GM19351 (cell line): ENCODE measurements at regions not wholly inside any gene's neighbourhood (a gene's known extent, or its start where the extent isn't known, plus 50 kb on each side); places are given as distances from the start of the nearest gene placed in this dataset.

Source experiments
- ATAC-seq: cut with Tn5 transposase; IDR thresholded peaks from one replicate; pipeline ENCODE4 v1.9.1; 2021; ENCODE audit warnings: mild to moderate bottlenecking, moderate library complexity; ENCODE audit not compliant: unreplicated experiment

GRCh38 chrX:79645749-79646148 is 278.6 kb upstream of the ITM2A start:
- no peak for ATAC-seq

DNA sequence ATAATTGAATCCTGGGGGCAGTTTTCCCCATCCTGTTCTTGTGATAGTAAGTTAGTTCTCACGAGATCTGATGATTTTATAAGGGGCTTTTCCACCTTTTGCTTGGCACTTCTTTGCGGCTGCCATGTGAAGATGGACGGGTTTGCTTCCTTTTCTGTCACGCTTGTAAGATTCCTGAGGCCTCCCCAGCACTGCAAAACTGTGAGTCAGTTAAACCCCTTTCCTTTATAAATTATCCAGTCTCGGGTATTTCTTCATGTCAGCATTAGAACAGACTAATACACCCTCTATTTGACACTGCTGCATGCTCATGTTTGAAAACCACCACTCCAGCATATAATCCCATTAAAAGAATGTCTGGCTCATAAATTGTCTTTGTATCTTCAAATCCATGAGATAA is 264.4 kb upstream of the ITM2A start:
- ATAC-seq, result no peak

DNA sequence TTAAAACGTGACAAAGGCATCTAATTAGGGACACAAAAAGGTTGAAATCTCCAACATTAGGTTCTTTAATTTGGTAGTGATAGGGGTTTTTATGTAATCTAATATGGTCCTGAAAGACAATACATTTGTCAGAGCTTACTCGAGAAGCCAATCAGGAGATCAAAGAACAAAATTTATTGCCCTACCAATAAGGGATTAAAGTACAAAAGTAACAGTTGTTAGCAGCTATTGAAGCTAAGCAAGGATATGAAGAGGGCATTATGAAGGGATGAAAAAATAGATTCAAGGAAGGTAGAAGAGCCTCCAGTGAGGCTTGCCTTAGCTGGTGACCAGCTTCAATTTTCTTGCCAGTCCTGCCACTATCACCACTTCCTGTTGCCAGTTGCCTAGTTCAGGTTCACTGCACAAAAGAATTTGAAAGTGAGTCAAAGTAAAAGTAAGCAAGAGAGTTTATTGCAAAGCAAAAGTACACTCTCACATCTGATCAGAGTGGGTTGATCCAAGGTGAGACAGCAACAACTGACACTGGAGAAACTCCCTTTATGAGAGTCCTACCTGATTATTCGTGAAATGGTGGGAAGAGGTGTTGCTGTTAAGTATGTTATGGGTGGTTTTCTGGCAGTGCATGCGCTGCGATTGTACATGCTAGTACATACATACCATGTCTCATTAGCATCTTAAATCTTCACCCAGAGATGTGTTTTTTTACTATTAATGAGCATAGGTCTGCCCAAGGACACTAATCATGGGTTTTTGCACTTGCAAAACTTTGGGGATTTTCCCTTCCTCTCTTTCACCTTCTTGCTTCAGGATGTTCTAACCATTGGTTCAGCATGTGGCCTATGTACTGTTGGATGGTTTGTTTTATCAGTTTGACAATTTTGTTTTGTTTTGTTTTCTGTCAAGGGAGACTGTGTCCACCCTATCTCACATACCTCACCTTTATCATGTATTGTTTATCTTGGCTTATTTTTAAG is 263.2 kb upstream of the ITM2A start:
- peak; percentile 73 for ATAC-seq

DNA sequence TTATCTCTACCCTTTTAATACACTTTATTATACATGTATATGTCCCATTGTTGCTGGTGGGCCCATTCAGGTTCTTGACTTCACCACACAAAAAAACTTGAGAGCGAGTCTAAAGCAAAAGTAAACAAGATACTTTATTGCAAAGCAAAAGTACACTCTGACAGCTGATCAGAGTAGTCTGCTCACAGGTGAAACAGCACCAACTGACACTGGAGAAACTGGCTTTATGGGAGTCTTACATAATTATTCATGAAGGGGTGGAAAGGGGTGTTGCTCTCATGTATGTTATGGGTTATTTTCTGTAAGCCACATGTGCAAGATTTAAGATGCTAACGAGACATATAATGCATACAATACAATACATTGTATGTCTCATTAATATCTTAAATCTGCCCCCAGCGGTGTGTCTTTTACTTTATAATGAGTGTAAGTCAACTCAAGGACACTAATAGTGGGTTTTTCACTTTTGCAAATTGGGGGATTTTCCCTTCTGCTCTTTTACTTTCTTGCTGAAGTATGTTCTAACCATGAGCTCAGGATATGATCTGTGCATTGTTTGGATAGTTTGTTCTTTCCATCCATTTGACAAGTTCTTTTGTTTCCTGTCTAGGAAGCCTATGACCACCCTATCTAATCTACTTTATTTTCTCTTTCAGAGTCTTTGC is 256.1 kb upstream of the ITM2A start:
- peak; percentile 69 for ATAC-seq

- ATAC-seq, result no peak
These were observed 251.1 kb upstream of the ITM2A start for GRCh38 chrX:79618280-79618679.

DNA sequence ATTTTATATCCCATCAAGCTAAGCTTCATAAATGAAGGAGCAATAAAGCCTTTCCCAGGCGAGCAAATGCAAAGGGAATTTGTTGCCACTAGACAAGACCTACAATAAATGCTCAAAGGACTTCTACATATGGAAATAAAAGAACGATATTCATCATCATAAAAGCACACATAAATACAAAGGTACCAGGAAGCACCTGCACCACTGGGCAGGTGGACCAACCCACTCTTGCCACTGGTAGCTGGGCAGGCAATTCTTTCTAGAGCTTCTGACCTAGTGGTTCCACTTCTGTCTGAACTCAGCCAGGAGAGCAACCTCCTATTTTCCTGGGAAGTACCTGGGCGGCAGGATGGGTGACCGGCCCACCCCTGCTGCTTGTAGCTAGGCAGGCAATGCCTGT is 237.2 kb upstream of the ITM2A start:
- ATAC-seq, result no peak

- no peak for ATAC-seq
These were observed 234.4 kb upstream of the ITM2A start for GRCh38 chrX:79601341-79602131.

- ATAC-seq, result no peak
These were observed 225.1 kb upstream of the ITM2A start for GRCh38 chrX:79592259-79592658.

DNA sequence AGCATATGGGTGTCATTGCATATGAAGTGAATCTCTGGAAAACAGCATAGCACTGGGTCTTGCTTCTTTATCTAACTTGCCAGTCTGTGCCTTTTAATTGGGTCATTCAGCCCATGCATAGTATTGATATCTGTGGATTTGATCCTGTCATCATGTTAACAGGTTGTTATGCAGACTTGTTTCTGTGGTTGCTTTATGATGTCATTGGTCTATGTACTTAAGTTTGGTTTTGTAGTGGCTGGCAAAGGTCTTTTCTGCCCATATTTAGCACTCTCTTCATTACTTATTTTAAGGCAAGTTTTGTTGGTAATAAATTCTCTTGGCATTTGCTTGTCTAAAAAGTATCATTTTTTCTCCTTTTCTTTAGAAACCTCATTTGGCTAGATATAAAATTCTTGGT is 221.1 kb upstream of the ITM2A start:
- no peak for ATAC-seq

DNA sequence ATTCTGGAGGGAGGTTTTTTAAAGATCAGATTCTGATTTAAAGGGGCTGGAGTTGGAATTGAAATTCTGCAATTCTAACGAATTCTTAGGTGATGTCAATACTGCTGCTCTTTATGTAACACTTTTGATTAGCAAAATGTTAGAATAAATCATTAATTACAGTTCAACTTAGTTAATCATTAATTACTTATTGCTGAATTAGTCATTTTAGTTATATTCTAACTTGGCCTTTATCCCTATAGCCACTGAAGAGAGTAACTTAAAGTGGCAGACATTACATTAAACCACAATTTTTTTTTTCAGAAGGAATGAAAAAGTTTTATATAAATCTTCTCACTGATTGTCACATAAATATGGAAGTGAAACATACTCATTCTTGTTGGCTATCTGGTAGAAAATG is 206.6 kb upstream of the ITM2A start:
- no peak for ATAC-seq

- ATAC-seq, result no peak
These were observed 205.4 kb upstream of the ITM2A start for GRCh38 chrX:79572566-79572965.

GRCh38 chrX:79570524-79571240 is 203.5 kb upstream of the ITM2A start:
- ATAC-seq, result no peak

DNA sequence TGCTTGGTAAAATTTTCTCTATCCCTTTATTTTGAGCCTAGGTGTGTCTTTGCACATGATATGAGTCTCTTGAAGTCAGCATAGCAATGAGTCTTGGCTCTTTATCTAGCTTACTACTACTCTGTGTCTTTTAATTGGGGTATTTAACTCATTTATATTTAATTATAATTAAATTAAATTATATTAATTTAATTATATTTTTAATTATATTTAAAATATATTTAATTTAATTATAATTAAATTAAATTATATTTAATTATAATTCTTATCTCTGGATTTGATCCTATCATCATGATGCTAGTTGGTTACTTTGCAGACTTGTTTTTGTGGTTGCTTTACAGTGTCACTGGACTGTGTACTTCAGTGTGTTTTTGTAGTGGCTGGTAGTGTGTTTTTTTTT is 201.2 kb upstream of the ITM2A start:
- ATAC-seq, result no peak

GRCh38 chrX:79564362-79564761 is 197.2 kb upstream of the ITM2A start:
- ATAC-seq, result no peak

GRCh38 chrX:79559290-79559689 is 192.2 kb upstream of the ITM2A start:
- ATAC-seq, result no peak

- ATAC-seq, result no peak
These were observed 190.1 kb upstream of the ITM2A start for GRCh38 chrX:79557212-79557611.

DNA sequence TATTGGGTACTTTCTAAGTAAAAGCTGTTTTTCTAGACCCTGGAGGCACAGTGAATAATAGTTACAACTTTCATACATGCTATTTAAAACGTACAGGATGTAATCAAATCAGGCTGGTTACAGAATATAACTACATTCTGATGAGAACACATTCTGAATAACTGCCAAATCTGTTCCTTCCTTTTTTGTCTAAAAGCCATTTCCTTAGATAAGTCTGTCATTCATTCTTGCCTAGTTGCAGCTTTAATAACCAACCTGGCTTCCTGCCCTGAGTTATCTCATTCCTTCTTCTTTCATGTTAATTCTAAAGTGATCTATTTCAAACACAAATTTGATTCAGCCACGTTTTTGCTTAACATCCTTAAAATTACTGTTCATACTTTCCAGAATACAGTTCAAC is 189.7 kb upstream of the ITM2A start:
- no peak for ATAC-seq

- ATAC-seq, result no peak
These were observed 163.4 kb upstream of the ITM2A start for GRCh38 chrX:79530310-79531108.

DNA sequence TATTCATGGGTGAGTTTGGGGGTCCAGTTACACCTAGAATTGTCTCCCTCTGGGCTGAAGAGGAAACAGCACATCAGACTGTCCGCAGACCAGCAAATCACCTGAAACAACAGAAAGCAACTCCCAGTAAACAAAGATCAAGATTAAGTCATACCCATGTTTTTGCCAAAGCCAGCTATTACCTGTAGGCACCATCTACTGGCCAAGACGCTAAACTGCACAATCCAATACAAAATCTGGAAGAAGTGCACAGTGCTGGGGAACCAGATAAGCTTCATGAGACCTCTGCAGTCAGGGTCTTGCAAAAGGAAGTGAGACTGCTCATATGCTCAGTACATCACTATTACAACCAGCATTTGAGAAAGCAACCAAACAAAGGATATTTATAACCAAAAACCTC is 157.5 kb upstream of the ITM2A start:
- peak; percentile 93 for ATAC-seq

DNA sequence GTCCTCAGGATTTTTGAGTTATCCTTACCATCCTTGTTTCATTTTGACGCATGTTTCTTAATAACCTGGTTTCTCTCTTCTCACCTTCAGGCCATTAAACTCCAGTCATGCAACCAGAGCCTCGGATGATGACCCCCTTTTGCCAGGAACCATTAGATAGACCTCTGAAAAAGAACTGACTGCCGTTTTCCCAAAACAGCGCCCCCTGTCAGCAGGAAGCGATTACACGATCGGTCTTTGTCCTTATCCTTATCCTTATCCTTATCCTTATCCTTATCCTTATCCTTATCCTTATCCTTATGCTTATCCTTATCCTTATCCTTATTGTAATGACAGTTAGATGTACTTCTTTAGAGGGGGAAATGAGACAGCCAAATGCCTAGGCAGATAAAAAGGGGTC is 148.4 kb upstream of the ITM2A start:
- ATAC-seq, result no peak
